ENCODE measurements at regions not wholly inside any gene's neighbourhood (a gene's known extent, or its start where the extent isn't known, plus 50 kb on each side); places are given as distances from the start of the nearest gene placed in this dataset.

- ChIA-PET CTCF (no interaction called here), POLR2A (no interaction called here)
- no peak for DNase-seq
- Mint-ChIP-seq H3K27me3 (no peaks in the 10 kb centered on the region), H3K9me3 (ENCODE audit: low read depth) (peaks cover 2% of the 10 kb centered on the region), H3K27ac (no peak overlapping the region), H3K4me3 (no peak overlapping the region), H3K36me3 (ENCODE audit: low read depth) (no peaks in the 10 kb centered on the region), H3K4me1 (no peaks in the 10 kb centered on the region)
- intact Hi-C loops (cut with DNase I, micrococcal nuclease) = no loop called here
- no peak for ATAC-seq
These were observed 385.9 kb upstream of the CHD1 start for GRCh38 chr5:99314721-99315120.

GRCh38 chr5:99308131-99308530 is 379.3 kb upstream of the CHD1 start:
- CTCF ChIA-PET = no interaction called here
- POLR2A ChIA-PET = no interaction called here
- DNase-seq = no peak

GRCh38 chr5:99305045-99305580 is 376.3 kb upstream of the CHD1 start:
- no peak overlapping the region for H3K27ac Mint-ChIP-seq
- ATAC-seq (no peak), DNase-seq (no peak)
- POLR2A ChIA-PET = no interaction called here
- no peak overlapping the region for H3K4me3 Mint-ChIP-seq
- no peaks in the 10 kb centered on the region for H3K9me3 Mint-ChIP-seq (ENCODE audit: low read depth)
- no peaks in the 10 kb centered on the region for H3K27me3 Mint-ChIP-seq
- intact Hi-C loops (cut with DNase I, micrococcal nuclease) = no loop called here
- no peaks in the 10 kb centered on the region for H3K4me1 Mint-ChIP-seq
- CTCF ChIA-PET = no interaction called here
- H3K36me3 Mint-ChIP-seq (ENCODE audit: low read depth) = no peaks in the 10 kb centered on the region

More at GRCh38 chr5:99308131-99308530, 379.3 kb upstream of the CHD1 start:
- intact Hi-C loops (cut with DNase I, micrococcal nuclease) = no loop called here
- H3K4me3 Mint-ChIP-seq = no peak overlapping the region
- no peaks in the 10 kb centered on the region for H3K4me1 Mint-ChIP-seq
- no peaks in the 10 kb centered on the region for H3K27me3 Mint-ChIP-seq
- no peak for ATAC-seq
- H3K9me3 Mint-ChIP-seq (ENCODE audit: low read depth) = no peaks in the 10 kb centered on the region
- no peak overlapping the region for H3K27ac Mint-ChIP-seq
- H3K36me3 Mint-ChIP-seq (ENCODE audit: low read depth) = no peaks in the 10 kb centered on the region

GRCh38 chr5:99285606-99286005 is 356.8 kb upstream of the CHD1 start:
- CTCF ChIA-PET = no interaction called here

GRCh38 chr5:99275128-99275527 is 346.3 kb upstream of the CHD1 start:
- ATAC-seq (no peak), DNase-seq (no peak)
- Mint-ChIP-seq H3K9me3 (ENCODE audit: low read depth) (peaks cover 4% of the 10 kb centered on the region), H3K36me3 (ENCODE audit: low read depth) (no peaks in the 10 kb centered on the region), H3K4me3 (no peak overlapping the region), H3K27me3 (no peaks in the 10 kb centered on the region), H3K4me1 (no peaks in the 10 kb centered on the region), H3K27ac (no peak overlapping the region)
- intact Hi-C loops (cut with DNase I, micrococcal nuclease) = no loop called here
- CTCF ChIA-PET = no interaction called here
- POLR2A ChIA-PET = no interaction called here

More at GRCh38 chr5:99285606-99286005, 356.8 kb upstream of the CHD1 start:
- DNase-seq (no peak), ATAC-seq (no peak)
- H3K4me3 Mint-ChIP-seq = no peak overlapping the region
- no peaks in the 10 kb centered on the region for H3K4me1 Mint-ChIP-seq
- POLR2A ChIA-PET = no interaction called here
- intact Hi-C loops (cut with DNase I, micrococcal nuclease) = no loop called here
- no peaks in the 10 kb centered on the region for H3K9me3 Mint-ChIP-seq (ENCODE audit: low read depth)
- no peak overlapping the region for H3K27ac Mint-ChIP-seq
- no peaks in the 10 kb centered on the region for H3K27me3 Mint-ChIP-seq
- no peaks in the 10 kb centered on the region for H3K36me3 Mint-ChIP-seq (ENCODE audit: low read depth)

- H3K4me3 Mint-ChIP-seq = no peak overlapping the region
- POLR2A ChIA-PET = no interaction called here
- H3K9me3 Mint-ChIP-seq (ENCODE audit: low read depth) = peaks cover 4% of the 10 kb centered on the region
- intact Hi-C loops (cut with DNase I, micrococcal nuclease) = no loop called here
- H3K27me3 Mint-ChIP-seq = no peaks in the 10 kb centered on the region
- H3K36me3 Mint-ChIP-seq (ENCODE audit: low read depth) = no peaks in the 10 kb centered on the region
- CTCF ChIA-PET = no interaction called here
- no peaks in the 10 kb centered on the region for H3K4me1 Mint-ChIP-seq
- DNase-seq (no peak), ATAC-seq (no peak)
- H3K27ac Mint-ChIP-seq = no peak overlapping the region
These were observed 343.8 kb upstream of the CHD1 start for GRCh38 chr5:99272576-99272975.

GRCh38 chr5:99258819-99259218 is 330.0 kb upstream of the CHD1 start:
- Mint-ChIP-seq H3K36me3 (ENCODE audit: low read depth) (no peaks in the 10 kb centered on the region), H3K4me1 (no peaks in the 10 kb centered on the region), H3K9me3 (ENCODE audit: low read depth) (peaks cover 17% of the 10 kb centered on the region), H3K27ac (no peak overlapping the region), H3K4me3 (no peak overlapping the region), H3K27me3 (no peaks in the 10 kb centered on the region)
- ChIA-PET CTCF (no interaction called here), POLR2A (no interaction called here)
- DNase-seq (no peak), ATAC-seq (no peak)
- intact Hi-C loops (cut with DNase I, micrococcal nuclease) = no loop called here

GRCh38 chr5:99248066-99248465 is 319.3 kb upstream of the CHD1 start:
- DNase-seq = no peak
- ChIA-PET CTCF (no interaction called here), POLR2A (no interaction called here)
- intact Hi-C loops (cut with DNase I, micrococcal nuclease) = no loop called here
- Mint-ChIP-seq H3K27me3 (no peaks in the 10 kb centered on the region), H3K9me3 (ENCODE audit: low read depth) (no peaks in the 10 kb centered on the region), H3K27ac (no peak overlapping the region), H3K4me3 (no peak overlapping the region), H3K36me3 (ENCODE audit: low read depth) (no peaks in the 10 kb centered on the region), H3K4me1 (no peaks in the 10 kb centered on the region)
- no peak for ATAC-seq

- DNase-seq = no peak
- ChIA-PET POLR2A (no interaction called here), CTCF (no interaction called here)
- Mint-ChIP-seq H3K36me3 (ENCODE audit: low read depth) (no peaks in the 10 kb centered on the region), H3K4me3 (no peak overlapping the region), H3K27me3 (no peaks in the 10 kb centered on the region), H3K27ac (no peak overlapping the region), H3K4me1 (no peaks in the 10 kb centered on the region), H3K9me3 (ENCODE audit: low read depth) (no peaks in the 10 kb centered on the region)
- no peak for ATAC-seq
- intact Hi-C loops (cut with DNase I, micrococcal nuclease) = no loop called here
These were observed 318.5 kb upstream of the CHD1 start for GRCh38 chr5:99247346-99247745.

- intact Hi-C loops (cut with DNase I, micrococcal nuclease) = no loop called here
- DNase-seq (no peak), ATAC-seq (no peak)
- POLR2A ChIA-PET = no interaction called here
- CTCF ChIA-PET = no interaction called here
- Mint-ChIP-seq H3K36me3 (ENCODE audit: low read depth) (no peaks in the 10 kb centered on the region), H3K4me1 (no peaks in the 10 kb centered on the region), H3K27ac (no peak overlapping the region), H3K4me3 (no peak overlapping the region), H3K27me3 (no peaks in the 10 kb centered on the region), H3K9me3 (ENCODE audit: low read depth) (no peaks in the 10 kb centered on the region)
These were observed 314.3 kb upstream of the CHD1 start for GRCh38 chr5:99243111-99243510.

- Mint-ChIP-seq H3K9me3 (ENCODE audit: low read depth) (no peaks in the 10 kb centered on the region), H3K27ac (no peak overlapping the region), H3K4me1 (no peaks in the 10 kb centered on the region), H3K4me3 (no peak overlapping the region), H3K36me3 (ENCODE audit: low read depth) (no peaks in the 10 kb centered on the region), H3K27me3 (no peaks in the 10 kb centered on the region)
- DNase-seq = no peak
- ATAC-seq = no peak
- POLR2A ChIA-PET = no interaction called here
- CTCF ChIA-PET = no interaction called here
- intact Hi-C loops (cut with DNase I, micrococcal nuclease) = no loop called here
These were observed 311.1 kb upstream of the CHD1 start for GRCh38 chr5:99239826-99240360.

GRCh38 chr5:99191206-99191745 is 262.5 kb upstream of the CHD1 start:
- DNase-seq (no peak), ATAC-seq (no peak)
- Mint-ChIP-seq H3K4me3 (no peak overlapping the region), H3K27ac (no peak overlapping the region), H3K36me3 (ENCODE audit: low read depth) (no peaks in the 10 kb centered on the region), H3K27me3 (peaks cover 3% of the 10 kb centered on the region), H3K9me3 (ENCODE audit: low read depth) (no peaks in the 10 kb centered on the region), H3K4me1 (no peaks in the 10 kb centered on the region)
- CTCF ChIA-PET = no interaction called here
- POLR2A ChIA-PET = no interaction called here
- intact Hi-C loops (cut with DNase I, micrococcal nuclease) = no loop called here

- POLR2A ChIA-PET = no interaction called here
- H3K27me3 Mint-ChIP-seq = peaks cover 3% of the 10 kb centered on the region
- ATAC-seq (no peak), DNase-seq (no peak)
- no peaks in the 10 kb centered on the region for H3K4me1 Mint-ChIP-seq
- no peak overlapping the region for H3K4me3 Mint-ChIP-seq
- no peaks in the 10 kb centered on the region for H3K9me3 Mint-ChIP-seq (ENCODE audit: low read depth)
- CTCF ChIA-PET = no interaction called here
- H3K27ac Mint-ChIP-seq = no peak overlapping the region
- intact Hi-C loops (cut with DNase I, micrococcal nuclease) = no loop called here
- H3K36me3 Mint-ChIP-seq (ENCODE audit: low read depth) = no peaks in the 10 kb centered on the region
These were observed 258.8 kb upstream of the CHD1 start for GRCh38 chr5:99187611-99188010.
